HG03196 (cell line): ENCODE measurements at regions not wholly inside any gene's neighbourhood (a gene's known extent, or its start where the extent isn't known, plus 50 kb on each side); places are given as distances from the start of the nearest gene placed in this dataset.
"Not testable (repeated sequence)": the region's sequence is repeated elsewhere in the genome, so short reads cannot be mapped to it uniquely, and the experiment has no call there.

Experiments used
- ATAC-seq: cut with Tn5 transposase; IDR thresholded peaks from one replicate; pipeline ENCODE4 v1.9.1; 2021; ENCODE audit not compliant: unreplicated experiment

DNA sequence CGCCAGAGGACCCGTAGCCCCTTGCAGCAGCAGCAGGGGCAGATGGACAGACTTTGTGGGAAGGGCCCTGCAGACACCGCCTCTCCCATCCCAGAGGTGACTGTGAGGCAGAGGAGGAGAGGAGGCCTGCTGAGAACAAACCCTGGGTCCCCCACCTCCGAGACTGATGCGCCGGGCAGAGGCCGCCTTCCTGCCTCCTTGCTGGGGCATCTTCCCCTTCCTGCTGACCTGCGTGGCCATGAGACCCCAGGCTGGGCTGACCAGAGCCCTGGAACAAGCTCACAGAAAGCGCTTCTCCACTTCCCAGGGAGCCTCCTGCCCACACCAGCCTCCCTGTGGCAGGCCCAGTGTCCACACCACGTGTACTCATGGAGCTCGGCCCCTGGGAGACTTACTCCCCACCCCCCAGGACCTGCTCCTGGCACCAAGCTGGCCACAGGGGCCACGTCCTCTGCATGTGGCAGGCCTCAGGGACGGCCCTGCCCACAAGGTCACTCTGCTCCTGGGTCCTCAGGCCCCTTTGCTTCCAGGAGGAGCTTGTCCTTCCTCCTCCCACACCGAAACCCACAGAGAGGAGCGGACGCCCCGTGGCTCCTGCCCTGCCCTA lies 119.0 kb upstream of the ZNF469 start:
- not testable (repeated sequence) for ATAC-seq

DNA sequence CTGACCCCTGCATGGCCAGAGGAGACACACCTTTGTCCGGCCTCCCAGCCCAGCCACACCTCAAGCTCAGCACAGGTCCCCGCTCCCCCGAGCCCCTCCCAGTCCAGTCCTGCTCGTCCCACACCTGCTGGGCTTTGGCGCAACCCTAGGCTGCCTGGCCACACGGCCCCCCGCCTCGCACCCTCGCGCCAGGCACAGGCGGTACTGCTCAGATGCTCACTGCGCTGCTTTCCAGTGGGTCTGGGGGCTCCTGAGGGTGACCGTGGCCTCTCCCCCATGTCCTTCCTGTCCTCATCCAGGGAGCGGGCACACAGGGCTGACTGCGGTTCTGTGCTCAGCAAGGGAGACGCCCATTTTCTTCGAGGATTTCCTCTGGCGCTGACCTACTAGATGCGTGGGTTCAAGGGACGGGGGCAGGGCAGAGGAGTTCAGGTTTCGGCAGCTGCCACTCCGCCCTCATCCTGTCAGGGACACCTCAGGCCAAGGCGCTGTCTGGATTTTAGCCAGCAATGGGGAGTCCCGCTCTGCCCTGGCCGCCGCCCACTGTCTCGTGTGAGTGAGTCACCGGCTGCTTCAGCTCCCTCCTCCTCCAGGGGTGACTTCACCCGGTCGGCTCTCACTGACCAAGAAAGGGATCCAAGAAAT lies 118.0 kb upstream of the ZNF469 start:
- ATAC-seq: peak; percentile 78

- not testable (repeated sequence) for ATAC-seq
Observed at GRCh38 chr16:88265286-88265938, 117.3 kb upstream of the ZNF469 start.

DNA sequence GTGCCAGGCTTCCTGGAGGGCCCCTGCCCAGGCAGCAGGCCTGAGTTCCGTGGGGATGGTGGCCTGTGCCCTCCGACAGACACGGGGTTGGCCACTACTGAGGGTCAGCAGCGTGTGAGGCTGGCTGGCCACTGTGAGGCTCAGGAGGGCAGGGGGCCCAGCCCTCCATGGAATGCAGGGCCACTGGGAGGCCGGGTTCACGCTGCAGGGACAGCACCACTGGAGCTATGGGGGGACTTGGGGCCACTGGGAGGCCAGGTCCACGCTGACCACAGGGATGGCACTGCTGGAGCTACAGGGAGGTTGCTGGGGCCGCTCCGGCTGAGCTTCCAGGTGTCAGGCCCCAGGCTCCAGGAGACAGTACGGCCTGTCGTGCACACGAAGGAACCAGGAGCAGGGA lies 116.7 kb upstream of the ZNF469 start:
- ATAC-seq: not testable (repeated sequence)

DNA sequence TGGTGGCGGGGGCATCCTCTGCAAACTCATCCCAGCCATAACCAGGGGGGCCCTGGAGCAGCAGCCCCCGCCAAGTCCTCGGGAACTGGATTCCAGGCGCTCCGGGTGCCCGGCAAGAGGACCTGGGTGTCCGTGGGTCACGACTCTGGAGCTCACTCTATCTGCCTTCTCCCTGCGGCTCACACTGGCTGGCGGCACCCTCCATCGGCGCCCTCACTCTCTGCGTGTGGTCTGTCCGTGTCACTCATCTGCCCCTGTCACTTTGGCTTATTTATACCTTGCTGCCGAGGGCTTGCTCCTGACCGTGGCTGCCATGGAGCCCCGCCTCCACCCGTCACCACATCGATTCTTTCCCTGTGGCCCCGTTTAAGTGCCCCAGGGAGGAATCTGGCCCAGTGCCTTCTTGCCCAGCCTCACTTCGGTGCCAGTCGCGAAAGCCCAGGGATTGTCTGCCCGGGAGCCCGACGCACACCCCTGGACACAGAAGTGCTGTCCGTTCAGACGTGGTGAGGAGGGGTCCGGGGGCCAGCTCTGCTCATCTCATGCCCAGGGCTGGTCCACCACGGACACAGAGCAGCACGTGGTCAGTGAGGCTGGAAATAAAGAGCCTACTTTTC lies 115.7 kb upstream of the ZNF469 start:
- not testable (repeated sequence) for ATAC-seq

DNA sequence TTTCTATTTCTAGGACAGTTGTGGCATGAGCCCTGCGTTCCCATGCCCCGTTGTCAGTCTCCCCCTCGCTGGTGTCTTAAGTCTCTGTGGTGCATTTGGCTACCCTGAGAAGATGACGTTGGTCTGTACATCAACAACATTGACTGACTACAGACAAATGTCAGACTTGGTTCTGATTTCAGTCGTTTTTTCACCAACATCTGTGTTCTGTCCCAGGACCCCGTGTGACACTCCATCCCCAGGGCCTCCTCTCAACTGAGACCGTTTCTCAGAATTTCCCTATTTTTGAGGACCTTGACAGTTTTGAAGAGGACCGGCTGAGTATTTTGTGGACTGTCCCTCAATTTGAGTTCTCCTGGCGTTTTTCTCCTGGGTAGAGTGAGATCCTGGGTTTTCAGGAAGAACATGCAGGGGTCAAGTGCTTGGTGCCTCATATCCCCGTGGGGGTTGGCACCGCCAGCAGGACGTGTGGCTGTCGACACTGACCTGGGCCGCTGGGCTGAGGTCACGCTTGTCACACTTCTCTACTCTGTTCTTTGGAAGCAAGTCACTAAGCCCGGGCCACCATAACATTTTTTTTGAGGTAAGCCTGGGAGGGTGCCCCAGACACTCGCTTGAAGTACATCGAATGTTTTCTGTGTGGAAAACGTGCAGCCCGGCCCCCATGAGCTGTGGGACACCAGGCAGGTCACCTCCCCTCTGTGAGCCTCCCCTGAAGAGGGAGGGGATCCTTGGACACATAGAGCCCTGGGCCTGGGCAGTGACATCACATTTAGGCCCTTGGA lies 114.4 kb upstream of the ZNF469 start:
- ATAC-seq: not testable (repeated sequence)

DNA sequence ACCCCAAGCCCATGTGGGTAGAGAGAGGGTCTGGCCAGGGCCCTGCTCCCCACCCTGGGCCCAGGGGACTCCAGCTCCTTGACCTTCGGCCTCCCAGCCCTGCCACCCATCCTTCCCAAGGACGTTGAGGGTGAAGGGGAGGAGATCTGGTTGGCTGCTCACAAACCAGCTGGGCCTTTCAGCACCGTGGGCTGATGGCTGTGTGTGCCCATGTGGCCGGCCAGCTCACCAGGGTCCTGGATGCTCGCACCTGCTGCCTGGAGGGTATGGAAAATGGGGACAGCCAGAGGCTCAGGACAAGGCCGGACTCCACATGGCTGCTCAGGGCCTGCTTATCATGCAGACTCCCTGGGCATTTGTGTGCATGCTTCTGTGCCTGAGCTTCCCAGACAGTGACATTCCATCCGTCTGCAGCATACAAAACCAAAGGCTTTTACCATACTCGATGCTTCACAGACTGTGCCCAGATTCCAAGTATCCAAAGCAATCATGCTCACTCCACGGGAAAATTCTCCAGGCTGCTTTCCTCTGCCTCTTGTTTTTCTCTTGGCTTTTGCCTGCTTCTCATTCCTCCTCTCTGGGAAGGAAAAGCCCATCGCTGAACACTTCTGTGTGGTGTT lies 112.5 kb upstream of the ZNF469 start:
- not testable (repeated sequence) for ATAC-seq

DNA sequence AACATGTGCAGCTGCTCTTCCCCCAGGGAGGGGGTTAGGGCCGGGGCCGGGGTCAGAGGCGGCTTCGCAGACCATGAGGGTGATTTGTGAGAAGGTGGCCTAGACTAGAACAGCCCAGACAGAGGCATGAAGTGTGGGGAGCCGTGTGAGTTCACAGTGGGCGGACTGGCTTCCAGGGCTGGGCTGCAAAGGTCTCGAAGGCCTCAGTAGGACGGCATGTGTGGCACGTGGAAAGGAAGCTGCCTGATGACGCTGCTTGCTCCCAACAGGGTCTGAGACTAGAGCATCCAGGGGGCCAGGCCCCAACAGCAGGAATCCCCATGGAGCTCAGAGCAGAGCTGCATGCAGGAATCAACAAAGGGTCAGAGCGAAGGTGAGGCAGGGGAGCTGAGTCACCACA lies 111.5 kb upstream of the ZNF469 start:
- ATAC-seq: not testable (repeated sequence)

DNA sequence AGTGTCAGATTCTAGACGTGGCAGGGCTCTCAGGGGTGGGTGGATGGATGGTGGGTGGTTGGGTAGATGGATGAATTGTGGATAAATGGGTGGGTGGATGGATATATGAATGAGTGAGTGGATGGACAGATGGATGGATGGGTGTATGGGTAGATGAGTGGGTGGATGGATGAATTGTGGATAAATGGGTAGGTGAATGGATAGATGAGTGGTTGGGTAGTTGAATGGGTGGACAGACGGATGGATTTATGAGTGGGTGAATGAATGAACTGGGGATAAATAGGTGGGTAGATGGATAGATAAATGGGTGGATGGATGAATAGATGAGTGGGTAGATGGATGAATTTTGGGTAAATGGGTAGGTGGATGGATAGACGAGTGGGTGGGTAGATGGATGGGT lies 111.0 kb upstream of the ZNF469 start:
- not testable (repeated sequence) for ATAC-seq

- not testable (repeated sequence) for ATAC-seq
Observed at GRCh38 chr16:88272437-88272836, 110.3 kb upstream of the ZNF469 start.

DNA sequence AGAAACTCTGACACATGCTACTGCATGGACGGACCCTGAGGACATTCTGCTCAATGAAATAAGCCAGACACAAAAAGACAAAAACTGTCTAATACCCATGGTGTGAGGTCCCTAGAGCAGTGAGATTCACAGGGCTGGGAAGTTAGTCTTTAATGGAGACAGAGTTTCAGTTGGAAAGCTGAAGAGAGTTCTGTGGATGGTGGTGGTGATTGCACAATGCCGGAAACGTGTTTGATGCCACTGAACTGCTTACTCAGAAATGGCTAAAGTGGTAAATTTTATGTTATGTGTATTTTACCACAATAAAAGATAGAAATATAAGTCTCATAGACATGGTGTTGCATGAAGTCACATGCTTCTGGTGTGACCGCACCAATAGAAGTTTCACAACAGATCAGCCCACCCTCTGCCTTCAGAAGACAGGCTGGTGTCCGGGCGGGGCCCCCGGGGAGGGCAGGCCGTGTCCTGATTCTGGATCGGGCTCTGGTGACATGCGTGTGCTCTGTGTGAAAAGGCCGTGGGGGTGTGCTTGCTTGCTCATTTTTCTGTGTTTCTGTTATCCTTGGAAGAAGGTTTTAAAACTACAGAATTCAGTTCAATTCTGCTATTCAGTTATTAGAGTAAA lies 108.5 kb upstream of the ZNF469 start:
- not testable (repeated sequence) for ATAC-seq

DNA sequence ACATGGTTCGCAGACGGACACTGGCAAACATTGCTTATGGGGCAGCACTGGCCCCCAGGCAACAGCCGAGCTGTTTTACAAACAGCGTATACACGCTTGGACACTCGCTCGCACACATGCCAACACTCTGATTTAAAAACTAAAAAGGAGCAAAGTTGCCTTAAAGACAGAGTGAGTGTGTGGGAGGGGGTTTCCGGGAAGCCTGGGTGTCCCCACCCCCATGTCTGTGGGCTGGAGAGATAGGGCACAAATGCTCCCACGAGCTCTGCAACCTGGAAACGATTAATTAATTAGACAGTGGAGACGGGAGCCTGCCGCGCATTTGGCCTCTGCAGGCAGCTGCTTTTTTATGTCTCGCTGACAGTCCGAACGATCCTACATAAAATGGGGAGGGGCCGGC lies 107.9 kb upstream of the ZNF469 start:
- ATAC-seq: no peak

DNA sequence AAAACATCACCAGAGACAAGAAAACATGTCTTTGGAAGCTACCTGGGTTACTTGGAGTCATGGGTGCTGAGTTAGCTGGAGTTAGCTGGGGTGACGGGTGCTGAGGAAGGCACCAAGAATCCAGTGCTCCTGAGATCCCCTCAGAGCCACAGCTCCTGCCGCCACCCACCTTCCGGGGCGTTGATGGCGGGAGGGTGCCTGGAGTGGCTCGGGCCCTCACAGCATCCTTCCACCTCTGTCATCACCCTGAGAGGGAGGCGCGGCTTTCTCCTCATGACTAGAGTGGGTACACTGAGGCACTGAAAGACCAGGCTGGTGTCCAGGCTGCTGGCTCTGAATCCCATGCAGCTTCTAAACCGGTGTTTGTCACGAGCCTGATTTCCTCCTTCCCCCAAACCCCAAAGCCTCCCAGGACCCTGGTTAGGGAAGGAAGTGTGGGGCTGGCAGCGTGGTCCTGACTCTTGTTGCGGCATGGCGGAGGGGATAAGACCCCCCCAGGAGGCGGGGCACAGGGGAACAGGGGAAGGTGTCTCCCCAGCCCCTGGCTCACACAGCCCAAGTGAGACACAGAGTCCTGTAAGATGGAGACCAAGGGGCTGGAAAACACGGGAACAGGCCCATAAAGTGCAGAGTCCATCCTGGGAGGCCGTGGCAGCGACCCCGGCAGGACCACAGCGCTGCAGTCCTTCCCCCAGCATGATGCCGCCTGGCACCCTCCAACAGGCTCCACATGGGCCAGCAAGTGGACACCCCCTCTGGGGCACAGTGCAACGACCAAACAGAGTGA lies 107.2 kb upstream of the ZNF469 start:
- ATAC-seq: not testable (repeated sequence)

DNA sequence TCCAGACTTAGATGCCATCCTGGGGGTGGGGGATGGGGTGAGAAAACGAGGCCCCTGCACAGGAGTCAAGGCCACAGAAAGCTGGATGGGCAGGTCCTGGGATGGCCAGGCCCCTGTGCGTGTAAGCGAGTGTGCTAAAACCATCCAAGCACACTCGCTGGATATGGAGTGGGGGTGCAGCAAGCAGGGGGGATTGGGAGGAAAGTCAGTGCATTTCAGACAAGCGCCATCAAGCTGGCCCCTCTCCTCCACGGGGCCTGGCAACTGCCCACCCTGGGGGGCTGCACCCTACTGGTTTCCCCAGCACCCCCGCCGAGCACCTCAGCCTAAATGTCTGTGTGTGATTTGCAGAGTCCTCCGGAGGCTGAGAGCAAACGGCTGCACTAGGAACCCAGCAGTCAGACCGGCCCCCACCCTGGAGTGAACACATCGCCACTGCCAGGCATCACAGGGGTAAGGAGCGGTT lies 106.6 kb upstream of the ZNF469 start:
- not testable (repeated sequence) for ATAC-seq

GRCh38 chr16:88276591-88276990 lies 106.2 kb upstream of the ZNF469 start:
- ATAC-seq: no peak

DNA sequence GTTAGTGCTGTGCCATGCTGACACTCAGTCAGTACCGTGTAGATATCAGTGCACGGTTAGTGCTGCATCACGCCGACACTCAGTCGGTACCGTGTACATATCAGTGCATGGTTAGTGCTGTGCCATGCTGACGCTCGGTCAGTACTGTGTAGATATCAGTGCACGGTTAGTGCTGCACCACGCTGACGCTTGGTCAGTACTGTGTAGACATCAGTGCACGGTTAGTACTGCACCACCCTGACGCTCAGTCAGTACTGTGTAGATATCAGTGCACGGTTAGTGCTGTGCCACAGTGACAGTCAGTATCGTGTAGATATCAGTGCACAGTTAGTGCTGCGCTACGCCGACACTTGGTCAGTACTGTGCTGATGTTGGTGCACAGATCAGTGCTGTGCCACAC lies 102.8 kb upstream of the ZNF469 start:
- no peak for ATAC-seq

- no peak for ATAC-seq
Observed at GRCh38 chr16:88281858-88282563, 100.7 kb upstream of the ZNF469 start.

- no peak for ATAC-seq
Observed at GRCh38 chr16:88282564-88283395, 100.0 kb upstream of the ZNF469 start.
